Astrocyte (in vitro differentiated cells and primary cell): ENCODE measurements at regions not wholly inside any gene's neighbourhood (a gene's known extent, or its start where the extent isn't known, plus 50 kb on each side); places are given as distances from the start of the nearest gene placed in this dataset.

Source experiments
- CTCF ChIP-seq: IDR thresholded peaks from 2 replicates; pipeline ENCODE4 v1.5.1; 2011; ENCODE audit warnings: low read depth, mild to moderate bottlenecking, inconsistent platforms, low read length, moderate library complexity; ENCODE audit not compliant: insufficient read depth
- EZH2 ChIP-seq: IDR thresholded peaks from 2 replicates; pipeline ENCODE4 v1.6.1; 2012; ENCODE audit warnings: mild to moderate bottlenecking, low read length, inconsistent platforms; ENCODE audit not compliant: insufficient read depth

- TF ChIP-seq CTCF (no peak), EZH2 (no peak)
These were observed 165.5 kb upstream of the RORB start for GRCh38 chr9:74331607-74332006.
